Retinal pigment epithelial cell (primary cell): ENCODE measurements at regions not wholly inside any gene's neighbourhood (a gene's known extent, or its start where the extent isn't known, plus 50 kb on each side); places are given as distances from the start of the nearest gene placed in this dataset.

Experiments used
- DNase-seq: peaks from one replicate; pipeline ENCODE4 v3.0.0-alpha.2; 2010; ENCODE audit warnings: low read depth
- H3K4me3 ChIP-seq: 2 replicates; pipeline ENCODE4 v1.5.1; 2011; ENCODE audit warnings: mild to moderate bottlenecking, low read length, control low read depth, moderate library complexity
- TF ChIP-seq, protein P1 (sequence below): conservative IDR thresholded peaks from 2 replicates; pipeline ENCODE4 v1.5.1; 2011; ENCODE audit warnings: low read depth, low read length, control low read depth, inconsistent platforms

DNA sequence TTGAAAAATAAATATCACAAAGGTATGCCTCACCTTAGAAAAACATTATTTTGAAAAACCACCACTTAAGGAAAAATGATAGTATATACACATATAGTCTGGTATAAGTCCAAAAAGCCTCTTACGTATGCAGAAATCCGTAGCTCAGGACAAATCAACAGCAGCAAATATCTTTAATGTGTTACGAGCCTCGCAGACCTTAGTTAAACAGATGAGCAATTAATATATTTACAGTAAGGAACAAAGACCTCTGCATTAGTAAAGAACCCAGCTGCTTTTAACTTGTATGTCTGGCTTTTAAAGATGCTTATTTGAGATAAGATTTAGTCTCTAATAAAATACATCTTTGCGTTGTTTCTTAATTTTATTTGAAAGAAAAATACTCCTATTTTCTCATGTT, 79.9 kb upstream of the CHRM3 start:
- TF ChIP-seq, protein P1, sequence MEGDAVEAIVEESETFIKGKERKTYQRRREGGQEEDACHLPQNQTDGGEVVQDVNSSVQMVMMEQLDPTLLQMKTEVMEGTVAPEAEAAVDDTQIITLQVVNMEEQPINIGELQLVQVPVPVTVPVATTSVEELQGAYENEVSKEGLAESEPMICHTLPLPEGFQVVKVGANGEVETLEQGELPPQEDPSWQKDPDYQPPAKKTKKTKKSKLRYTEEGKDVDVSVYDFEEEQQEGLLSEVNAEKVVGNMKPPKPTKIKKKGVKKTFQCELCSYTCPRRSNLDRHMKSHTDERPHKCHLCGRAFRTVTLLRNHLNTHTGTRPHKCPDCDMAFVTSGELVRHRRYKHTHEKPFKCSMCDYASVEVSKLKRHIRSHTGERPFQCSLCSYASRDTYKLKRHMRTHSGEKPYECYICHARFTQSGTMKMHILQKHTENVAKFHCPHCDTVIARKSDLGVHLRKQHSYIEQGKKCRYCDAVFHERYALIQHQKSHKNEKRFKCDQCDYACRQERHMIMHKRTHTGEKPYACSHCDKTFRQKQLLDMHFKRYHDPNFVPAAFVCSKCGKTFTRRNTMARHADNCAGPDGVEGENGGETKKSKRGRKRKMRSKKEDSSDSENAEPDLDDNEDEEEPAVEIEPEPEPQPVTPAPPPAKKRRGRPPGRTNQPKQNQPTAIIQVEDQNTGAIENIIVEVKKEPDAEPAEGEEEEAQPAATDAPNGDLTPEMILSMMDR: no peak
- DNase-seq: no peak
- H3K4me3 ChIP-seq: no peak overlapping the region

GRCh38 chr1:239303289-239303688, 83.1 kb upstream of the CHRM3 start:
- H3K4me3 ChIP-seq: no peak overlapping the region
- TF ChIP-seq, protein P1: no peak
- no peak for DNase-seq

- no peak for DNase-seq
Measured at GRCh38 chr1:239302696-239303095, 83.7 kb upstream of the CHRM3 start.

DNA sequence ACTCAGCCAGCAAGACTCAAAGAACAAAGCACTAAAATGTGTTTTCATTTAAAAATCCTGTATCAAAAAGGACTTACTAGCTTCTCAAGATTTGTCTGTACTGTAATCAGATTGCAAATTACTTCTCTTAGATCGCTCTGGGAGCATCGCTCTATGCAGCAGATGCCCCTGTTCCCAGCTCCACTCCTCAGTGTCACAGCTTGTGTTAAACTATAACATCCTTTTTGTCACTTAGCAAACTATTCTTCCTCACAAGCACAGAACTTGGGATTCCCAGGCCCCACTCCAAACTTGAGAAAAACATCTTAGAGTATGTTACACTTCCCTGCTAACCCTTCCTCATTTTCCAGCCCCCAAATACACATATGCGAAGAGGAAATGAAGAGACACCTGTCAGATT, 85.1 kb upstream of the CHRM3 start:
- no peak overlapping the region for H3K4me3 ChIP-seq
- TF ChIP-seq, protein P1: no peak

More at GRCh38 chr1:239302696-239303095, 83.7 kb upstream of the CHRM3 start:
- TF ChIP-seq, protein P1: no peak
- no peak overlapping the region for H3K4me3 ChIP-seq

DNA sequence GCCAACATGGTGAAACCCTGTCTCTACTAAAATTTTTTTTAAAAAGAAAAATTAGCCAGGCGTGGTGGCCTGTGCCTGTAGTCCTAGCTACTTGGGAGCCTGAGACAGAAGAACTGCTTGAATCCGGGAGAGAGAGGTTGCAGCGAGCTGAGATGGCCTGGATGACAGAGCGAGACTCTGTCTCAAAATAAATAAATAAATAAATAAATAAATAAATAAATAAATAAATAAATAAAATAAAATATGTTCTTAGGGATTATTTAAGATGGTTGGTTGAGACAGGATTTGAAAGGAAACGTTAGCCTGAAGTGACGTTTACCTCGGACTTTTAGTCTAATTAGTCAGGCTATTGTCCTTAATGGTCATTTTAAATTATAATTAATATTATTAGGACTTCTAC, 88.5 kb upstream of the CHRM3 start:
- TF ChIP-seq, protein P1: no peak
- H3K4me3 ChIP-seq: no peak overlapping the region

More for the DNA sequence above, 85.1 kb upstream of the CHRM3 start:
- DNase-seq: no peak

DNA sequence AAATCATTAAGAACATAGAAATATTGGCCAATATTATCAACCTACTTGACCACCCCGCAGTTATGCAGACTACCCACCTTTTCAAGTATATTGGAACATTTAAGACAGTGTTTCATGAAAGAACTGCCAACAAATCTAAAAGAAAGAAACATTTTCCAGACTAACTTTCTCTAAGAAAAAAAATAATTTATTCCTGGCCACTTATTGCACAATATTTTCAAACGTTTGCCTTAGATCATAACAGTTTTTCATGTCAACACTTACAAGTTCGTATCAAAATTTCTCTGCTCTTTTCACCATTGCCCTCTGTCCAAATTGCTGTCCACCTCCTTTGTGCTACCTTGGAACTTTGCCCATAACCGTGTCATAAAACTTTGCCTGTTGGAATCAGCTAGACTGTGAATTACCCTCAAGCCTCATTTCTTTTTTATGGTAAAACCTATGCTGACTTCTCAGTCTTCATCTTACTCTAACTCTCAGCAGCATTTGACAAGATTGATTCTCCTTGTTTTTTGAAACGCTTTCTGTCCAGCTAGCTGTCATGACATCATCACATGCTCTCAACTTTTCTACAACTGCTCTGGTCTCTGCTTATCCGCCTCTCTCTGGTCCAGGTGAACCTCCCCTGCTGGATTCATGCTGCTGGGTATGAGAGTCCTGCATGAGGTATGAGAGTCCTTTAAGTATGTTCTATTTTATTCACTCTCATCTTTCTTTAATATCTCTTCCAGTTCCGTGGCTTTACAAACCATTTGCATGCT, 92.8 kb upstream of the CHRM3 start:
- TF ChIP-seq, protein P1: no peak
- no peak overlapping the region for H3K4me3 ChIP-seq
- no peak for DNase-seq

More for the DNA sequence above, 88.5 kb upstream of the CHRM3 start:
- no peak for DNase-seq
